ENCODE measurements at regions not wholly inside any gene's neighbourhood (a gene's known extent, or its start where the extent isn't known, plus 50 kb on each side); places are given as distances from the start of the nearest gene placed in this dataset.
A peak's percentile ranks its signal among the peaks of the same experiment; 100 is the strongest.

- DNase-seq (no peak), ATAC-seq (ENCODE audit: low read depth) (no peak)
- Mint-ChIP-seq H3K9me3 (no peaks in the 10 kb centered on the region), H3K27me3 (no peaks in the 10 kb centered on the region), H3K36me3 (ENCODE audit: low read depth) (no peaks in the 10 kb centered on the region), H3K4me1 (peaks cover 32% of the 10 kb centered on the region), H3K27ac (no peak overlapping the region), H3K4me3 (no peak overlapping the region)
- ChIA-PET POLR2A (no interaction called here), CTCF (no interaction called here)
- intact Hi-C loops (cut with micrococcal nuclease) = no loop called here
- TF ChIP-seq CTCF (IDR thresholded peaks at IDR 0.05) = no peak
Observed at GRCh38 chr3:160132226-160132625, 93.0 kb upstream of the C3orf80 start.

GRCh38 chr3:160133757-160134156, 91.5 kb upstream of the C3orf80 start:
- H3K4me1 Mint-ChIP-seq = peaks cover 32% of the 10 kb centered on the region
- ATAC-seq (ENCODE audit: low read depth) = no peak
- no peaks in the 10 kb centered on the region for H3K27me3 Mint-ChIP-seq
- CTCF ChIA-PET = no interaction called here
- H3K27ac Mint-ChIP-seq = no peak overlapping the region
- intact Hi-C loops (cut with micrococcal nuclease) = no loop called here
- TF ChIP-seq CTCF (IDR thresholded peaks at IDR 0.05) = no peak
- H3K36me3 Mint-ChIP-seq (ENCODE audit: low read depth) = no peaks in the 10 kb centered on the region
- no peak overlapping the region for H3K4me3 Mint-ChIP-seq
- H3K9me3 Mint-ChIP-seq = no peaks in the 10 kb centered on the region
- DNase-seq = no peak
- POLR2A ChIA-PET = no interaction called here

GRCh38 chr3:160134454-160134853, 90.8 kb upstream of the C3orf80 start:
- DNase-seq (no peak), ATAC-seq (ENCODE audit: low read depth) (no peak)
- Mint-ChIP-seq H3K4me1 (peaks cover 28% of the 10 kb centered on the region), H3K27me3 (no peaks in the 10 kb centered on the region), H3K27ac (no peak overlapping the region), H3K4me3 (no peak overlapping the region), H3K36me3 (ENCODE audit: low read depth) (no peaks in the 10 kb centered on the region), H3K9me3 (no peaks in the 10 kb centered on the region)
- no peak for TF ChIP-seq CTCF (IDR thresholded peaks at IDR 0.05)
- ChIA-PET CTCF (no interaction called here), POLR2A (no interaction called here)
- intact Hi-C loops (cut with micrococcal nuclease) = no loop called here

- DNase-seq (no peak), ATAC-seq (ENCODE audit: low read depth) (no peak)
- H3K4me1 Mint-ChIP-seq = peaks cover 23% of the 10 kb centered on the region
- no peak overlapping the region for H3K4me3 Mint-ChIP-seq
- H3K27me3 Mint-ChIP-seq = no peaks in the 10 kb centered on the region
- no peaks in the 10 kb centered on the region for H3K36me3 Mint-ChIP-seq (ENCODE audit: low read depth)
- ChIA-PET CTCF (no interaction called here), POLR2A (no interaction called here)
- TF ChIP-seq CTCF (IDR thresholded peaks at IDR 0.05) = no peak
- intact Hi-C loops (cut with micrococcal nuclease) = no loop called here
- no peak overlapping the region for H3K27ac Mint-ChIP-seq
- no peaks in the 10 kb centered on the region for H3K9me3 Mint-ChIP-seq
Observed at GRCh38 chr3:160134964-160135363, 90.3 kb upstream of the C3orf80 start.

- H3K27ac Mint-ChIP-seq = no peak overlapping the region
- H3K36me3 Mint-ChIP-seq (ENCODE audit: low read depth) = no peaks in the 10 kb centered on the region
- intact Hi-C loops (cut with micrococcal nuclease) = no loop called here
- H3K9me3 Mint-ChIP-seq = no peaks in the 10 kb centered on the region
- DNase-seq (no peak), ATAC-seq (ENCODE audit: low read depth) (peak; percentile 15)
- no peak overlapping the region for H3K4me3 Mint-ChIP-seq
- H3K27me3 Mint-ChIP-seq = no peaks in the 10 kb centered on the region
- POLR2A ChIA-PET = no interaction called here
- CTCF ChIA-PET = interaction anchor here (1.0 kb wide), 1 partner anchor 27 kb away, joined by 3 read pairs; no protein-coding TSS in a partner anchor
- H3K4me1 Mint-ChIP-seq = peaks cover 19% of the 10 kb centered on the region
- TF ChIP-seq CTCF (IDR thresholded peaks at IDR 0.05) = no peak
Observed at GRCh38 chr3:160135851-160136250, 89.4 kb upstream of the C3orf80 start.
